Activated CD8-positive, alpha-beta memory T cell treated with anti-CD3 and anti-CD28 coated beads for 24 hours (primary cell): ENCODE measurements at regions not wholly inside any gene's neighbourhood (a gene's known extent, or its start where the extent isn't known, plus 50 kb on each side); places are given as distances from the start of the nearest gene placed in this dataset.

Experiments used
- DNase-seq: peaks from one replicate; pipeline ENCODE4 v3.0.0-alpha.2; 2020

DNA sequence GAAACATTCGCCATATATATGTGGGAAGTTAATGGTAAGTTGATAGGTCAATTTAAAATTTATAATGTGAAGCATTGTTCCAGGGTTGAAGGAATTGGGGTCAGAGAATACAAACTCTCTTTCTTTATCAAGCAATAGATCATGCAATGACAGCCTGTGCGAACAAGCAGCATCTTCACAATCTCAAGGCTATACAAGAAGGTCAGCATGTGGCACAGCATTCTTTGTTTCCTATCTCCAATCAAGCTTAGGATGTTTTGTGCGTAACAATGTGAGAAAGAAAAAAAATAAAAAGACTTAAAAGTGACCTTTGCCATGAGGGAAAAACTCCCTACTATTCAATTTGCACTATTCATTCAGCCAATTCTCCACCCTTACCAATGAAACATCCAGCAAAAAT lies 288.1 kb upstream of the NECTIN3 start:
- DNase-seq: no peak

DNA sequence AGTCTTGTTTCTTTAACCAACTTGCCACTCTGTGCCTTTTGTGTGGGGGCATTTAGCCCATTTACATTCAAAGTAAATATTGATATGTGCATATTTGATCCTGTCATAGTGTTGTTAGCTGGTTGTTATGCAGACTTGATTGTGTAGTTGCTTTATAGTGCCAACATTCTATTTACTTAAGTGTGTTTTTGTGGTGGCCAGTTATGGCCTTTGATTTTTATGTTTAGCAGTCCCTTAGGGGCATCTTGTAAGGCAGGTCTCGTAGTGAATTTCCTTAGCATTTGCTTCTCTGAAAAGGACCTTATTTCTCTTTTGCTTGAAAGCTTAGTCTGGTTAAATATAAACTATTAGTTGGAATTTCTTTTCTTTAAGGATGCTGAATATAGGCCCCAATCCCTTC lies 282.8 kb upstream of the NECTIN3 start:
- DNase-seq: no peak

DNA sequence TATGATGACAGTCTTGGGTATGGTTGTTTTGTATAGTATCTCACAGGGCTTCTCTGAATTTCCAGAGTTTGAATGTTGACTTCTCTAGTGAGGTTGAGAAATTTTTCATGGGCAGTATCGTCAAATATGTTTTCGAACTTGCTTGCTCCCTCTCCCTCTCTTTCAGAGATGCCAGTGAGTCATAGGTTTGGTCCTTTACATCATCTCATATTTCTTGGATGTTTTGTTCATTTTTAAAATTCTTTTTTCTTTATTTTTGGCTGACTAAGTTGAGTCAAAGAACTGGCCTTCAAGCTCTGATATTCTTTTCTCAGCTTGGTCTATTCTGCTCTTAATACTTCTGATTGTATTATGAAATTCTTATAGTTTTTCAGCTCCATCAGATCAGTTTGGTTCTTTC lies 282.3 kb upstream of the NECTIN3 start:
- DNase-seq: no peak

DNA sequence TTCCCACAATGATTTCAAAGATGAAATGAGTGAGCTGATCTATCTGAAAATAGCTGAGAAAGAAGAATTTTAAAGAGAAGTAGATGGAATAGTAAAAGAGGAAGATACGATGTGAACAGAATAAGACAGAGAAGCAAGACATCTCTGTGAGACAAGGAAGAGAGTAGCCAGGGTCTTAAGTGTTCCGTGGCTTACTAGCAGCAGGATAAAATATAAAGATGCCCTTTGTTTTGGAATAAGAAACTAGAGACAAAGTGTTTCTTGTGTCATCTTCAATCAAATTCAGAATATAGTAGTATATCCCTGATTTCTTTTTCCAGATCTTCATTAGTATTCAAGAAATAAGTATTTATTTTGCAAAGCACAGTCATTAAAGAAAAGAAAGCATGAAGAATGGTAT lies 281.0 kb upstream of the NECTIN3 start:
- no peak for DNase-seq

DNA sequence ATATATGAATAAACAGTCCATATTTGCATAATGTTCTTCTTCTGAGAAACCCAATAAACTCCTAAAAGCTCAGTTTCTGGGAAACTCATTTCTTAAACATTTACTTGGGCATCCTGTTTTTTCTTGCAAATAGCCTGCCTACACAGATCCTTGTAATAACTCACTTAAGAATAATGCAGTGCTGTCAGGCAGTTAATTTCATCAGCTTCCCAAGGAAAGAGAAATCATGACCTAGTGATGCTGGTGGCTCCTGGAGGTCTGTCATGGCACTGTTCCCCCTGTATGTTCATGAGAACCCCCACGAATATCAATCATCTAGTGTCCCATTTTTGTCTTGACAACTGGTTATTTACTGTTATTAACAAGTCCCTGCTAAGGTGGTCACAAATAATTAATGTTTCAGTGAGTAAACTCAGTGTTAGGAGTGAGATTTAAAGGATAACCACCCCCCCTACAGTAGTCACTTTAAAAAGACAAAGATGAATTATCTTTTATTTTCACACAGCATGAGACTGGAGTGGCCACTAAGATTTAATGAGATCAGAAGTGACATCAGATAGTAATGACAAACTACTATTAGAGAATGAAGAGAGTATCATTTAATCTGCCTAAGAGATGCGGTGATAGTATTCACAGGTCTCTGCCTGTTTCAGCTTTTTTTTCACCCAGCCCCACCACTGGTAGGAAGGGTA lies 279.5 kb upstream of the NECTIN3 start:
- no peak for DNase-seq

DNA sequence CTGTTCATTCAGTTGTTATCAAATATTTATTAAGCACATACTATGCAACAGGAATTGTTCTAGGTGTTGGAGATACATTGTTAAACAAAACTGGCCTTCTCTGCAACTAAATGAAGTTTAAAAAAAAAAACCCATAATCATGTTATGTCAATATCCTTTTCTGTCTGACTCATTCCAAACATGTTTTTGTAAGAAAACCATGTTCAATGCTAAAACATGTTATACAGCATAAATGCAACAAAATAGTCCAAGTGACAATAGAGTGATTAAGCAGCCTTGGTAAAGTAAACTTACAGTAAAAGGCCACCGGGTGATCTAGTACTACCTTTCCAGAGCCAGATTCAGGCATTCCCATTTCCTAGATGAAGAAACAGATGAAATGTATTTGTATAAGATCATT lies 278.0 kb upstream of the NECTIN3 start:
- no peak for DNase-seq

DNA sequence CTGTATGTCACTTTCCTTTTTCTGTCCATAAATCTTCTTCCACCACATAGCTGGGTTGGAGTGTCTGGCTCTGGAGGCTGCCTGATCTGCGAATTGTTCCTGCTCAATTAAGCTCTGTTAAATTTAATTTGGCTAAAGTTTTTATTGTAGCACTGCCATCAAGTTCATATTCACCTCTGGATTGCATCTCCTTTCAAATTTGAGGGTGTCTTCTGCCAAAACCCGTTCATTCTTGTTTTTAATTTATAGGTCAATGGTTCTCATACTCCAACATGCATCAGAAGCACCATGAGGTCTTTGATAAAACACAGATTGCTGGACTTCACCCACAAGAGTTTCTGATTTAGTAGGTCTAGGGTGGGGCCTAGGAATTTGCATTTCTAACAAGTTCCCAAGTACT lies 276.5 kb upstream of the NECTIN3 start:
- no peak for DNase-seq

DNA sequence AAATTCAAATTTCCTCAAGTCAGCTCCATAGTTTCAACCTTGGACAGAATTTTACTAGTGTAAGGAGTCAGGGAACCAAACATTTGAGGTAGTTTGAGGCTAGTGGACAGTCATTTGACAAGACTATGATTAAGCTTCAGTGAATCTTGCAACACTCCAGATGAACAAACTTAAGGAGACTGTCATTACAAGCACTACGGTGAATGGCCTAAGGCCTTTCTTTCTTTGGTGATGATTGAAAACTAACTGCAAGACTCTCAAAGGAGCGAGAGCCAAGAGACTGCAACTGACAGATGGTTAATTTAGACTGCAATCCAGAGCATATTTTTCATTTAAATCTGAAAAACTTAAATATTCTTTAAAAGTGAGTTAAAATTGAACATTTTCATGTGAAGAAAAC lies 272.3 kb upstream of the NECTIN3 start:
- no peak for DNase-seq

DNA sequence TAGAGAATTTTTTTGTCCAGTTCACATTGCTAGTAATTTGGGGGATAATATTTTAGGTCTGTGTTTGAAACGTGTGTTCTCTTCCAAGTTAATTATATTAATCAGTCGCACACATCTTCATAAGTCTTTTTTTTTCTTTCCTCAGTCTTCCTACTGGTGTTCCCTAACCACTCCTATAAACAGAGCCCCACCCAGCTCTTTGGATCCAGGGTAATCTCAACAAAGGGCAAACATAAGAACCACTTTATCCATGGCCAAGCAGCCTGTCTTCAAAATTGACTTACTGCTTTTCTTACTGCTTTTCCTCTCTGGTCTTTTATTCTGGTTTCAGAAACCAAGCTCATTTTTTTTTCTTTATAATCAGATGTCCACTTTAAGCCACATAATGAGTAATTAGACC lies 266.8 kb upstream of the NECTIN3 start:
- DNase-seq: no peak

DNA sequence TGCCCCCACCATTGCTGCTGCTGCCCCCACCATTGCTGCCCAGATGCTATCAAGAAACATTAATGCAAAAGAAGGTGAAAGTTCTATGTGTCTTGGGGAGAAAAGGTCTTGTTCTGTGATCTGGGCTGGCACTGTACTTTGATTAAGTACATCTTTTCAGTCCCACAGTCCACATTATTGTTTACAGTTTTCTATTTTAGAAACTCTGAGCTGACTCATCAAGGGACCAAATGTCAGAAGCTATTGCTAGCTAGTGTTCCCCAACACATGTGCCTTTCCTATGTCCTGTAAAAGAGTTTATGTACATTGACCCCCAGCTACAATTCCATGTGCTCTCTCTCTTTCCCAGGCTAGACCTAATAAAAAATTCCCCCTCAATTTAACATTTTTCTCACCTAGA lies 264.7 kb upstream of the NECTIN3 start:
- DNase-seq: no peak

DNA sequence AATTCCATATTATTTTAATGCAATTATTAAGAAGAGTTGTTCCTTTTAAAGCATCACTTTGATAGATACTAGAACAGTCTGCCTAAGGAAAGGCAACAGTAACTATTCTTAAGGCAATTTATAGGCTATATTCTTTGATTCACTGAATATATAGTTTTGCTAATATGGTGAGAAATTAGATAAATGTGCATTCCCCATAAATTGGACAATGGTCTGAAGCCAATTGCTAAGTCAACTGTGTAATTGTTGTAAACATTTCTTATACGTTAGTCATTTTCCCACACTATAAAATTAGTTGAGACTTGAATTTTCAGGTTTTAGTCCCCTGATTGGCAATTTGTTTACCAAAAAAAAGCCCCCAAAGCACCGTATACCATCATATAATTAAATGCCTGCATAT lies 263.0 kb upstream of the NECTIN3 start:
- no peak for DNase-seq

DNA sequence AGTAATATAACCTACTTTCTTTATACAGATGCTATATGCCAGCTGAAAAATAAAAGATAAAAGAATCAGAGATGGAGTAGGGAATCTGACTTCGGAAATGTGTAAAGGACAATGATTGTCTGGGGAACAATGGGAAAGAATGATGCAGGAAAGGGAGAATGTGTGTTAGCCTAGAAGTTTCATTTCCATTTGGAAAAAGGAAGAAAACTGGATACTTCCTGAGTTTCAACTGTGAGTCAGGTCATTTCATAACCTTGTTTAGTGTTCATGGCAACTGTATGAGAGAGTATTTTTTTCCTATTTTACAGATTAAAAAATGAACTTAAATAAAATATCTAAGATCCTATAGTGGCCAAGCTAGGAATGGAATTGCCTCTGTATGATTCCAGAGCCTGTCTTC lies 261.3 kb upstream of the NECTIN3 start:
- DNase-seq: no peak

DNA sequence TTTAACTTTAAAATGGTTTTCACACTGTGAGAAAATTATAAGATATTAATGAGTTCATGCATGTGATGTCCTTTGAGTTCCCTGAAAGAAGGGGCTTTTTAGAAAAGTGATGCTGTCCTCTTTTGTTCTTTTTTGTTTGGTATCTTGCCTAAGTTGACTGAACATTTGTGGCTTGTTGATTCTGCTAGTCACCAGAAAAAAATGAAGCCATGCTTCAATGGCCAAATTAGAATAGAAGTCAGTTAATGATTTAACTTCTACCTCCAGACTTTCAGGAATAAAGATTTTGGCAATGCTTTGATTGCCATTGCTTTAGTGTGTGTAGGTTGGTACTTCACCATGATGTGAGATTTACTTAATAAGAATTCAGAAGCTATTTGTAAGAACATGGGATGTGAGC lies 260.6 kb upstream of the NECTIN3 start:
- DNase-seq: no peak

DNA sequence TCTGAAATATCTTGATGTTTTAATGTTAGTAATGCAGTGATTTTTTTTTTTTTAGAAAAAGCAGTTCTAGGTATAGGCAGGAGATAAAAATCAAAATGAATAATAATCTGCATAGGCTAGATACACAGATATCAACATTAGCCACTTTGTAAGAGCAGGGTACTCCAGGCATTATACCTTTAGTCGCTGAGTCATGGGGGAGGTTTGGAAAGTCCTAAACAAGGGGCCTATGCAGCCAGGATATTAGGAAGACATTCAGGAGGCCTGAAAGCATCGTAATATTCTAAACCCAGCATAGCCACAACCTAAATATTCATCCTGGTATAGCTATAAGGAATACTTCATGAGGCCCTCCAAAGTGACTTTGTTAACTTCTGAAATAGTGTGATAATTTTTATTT lies 258.1 kb upstream of the NECTIN3 start:
- DNase-seq: no peak

DNA sequence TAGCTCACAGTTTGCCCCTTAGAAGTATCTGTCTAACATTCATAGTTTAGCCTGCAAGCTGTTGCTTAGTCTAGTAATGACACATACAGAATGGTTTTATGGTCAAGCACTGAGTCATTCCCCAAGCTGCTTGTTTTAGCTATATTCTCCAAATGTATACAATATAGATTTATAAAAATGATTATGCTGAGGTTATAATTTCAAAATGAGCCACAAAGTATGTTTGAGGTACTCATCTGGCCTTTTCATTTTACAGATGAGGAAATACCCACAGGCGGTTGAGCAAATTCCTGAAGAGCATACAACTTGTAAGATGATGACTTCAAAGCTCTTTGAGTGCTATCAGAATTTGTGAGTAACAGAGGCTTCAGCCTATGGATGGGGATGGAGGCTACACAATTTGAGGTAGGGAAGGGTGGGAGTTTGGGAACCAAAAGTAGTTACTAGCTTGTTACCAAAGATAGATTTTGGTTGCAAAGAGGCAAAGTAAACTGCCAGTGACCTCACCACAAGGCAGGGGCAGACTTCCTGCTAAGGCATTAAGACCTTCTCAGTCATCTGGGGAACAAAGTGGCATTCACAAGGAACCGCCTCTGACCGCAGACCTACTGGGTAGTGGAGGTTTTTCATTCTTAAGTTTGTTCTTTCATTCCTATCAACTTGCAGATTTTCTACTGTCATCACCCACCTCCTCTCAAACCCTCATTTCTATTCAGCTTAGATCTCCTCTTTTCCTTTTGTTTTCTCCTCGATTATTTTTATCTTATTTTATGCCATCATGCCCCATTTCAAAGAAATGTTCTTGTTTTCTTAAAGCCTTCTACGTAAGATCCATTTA lies 257.2 kb upstream of the NECTIN3 start:
- peak; percentile 59 for DNase-seq

DNA sequence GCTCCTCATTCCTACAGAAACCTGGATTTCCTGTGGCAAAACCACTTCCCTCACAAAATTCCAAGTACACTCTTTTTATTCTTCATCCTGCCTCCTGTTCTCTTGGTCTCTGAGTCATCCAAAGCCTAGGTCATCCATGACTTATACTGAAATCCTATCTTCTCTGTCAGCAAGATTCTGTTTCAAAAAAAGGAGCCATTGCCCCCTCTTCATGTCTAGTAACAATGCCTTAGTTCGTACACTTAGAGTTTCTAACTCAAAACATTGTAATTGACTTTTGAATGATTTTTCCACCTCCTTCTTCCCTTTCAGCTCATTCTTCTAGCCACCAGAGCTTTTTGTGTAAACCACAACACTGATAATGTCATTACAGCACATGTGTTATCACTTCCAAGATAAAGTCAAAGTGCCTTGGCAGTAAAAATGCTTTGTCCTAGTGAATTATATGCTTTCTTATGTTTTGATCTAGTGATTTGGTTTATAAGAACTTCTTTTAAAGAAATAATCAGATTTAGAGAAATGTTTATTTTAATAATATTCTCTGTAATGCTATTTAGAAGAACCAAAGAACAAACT lies 256.5 kb upstream of the NECTIN3 start:
- DNase-seq: no peak

DNA sequence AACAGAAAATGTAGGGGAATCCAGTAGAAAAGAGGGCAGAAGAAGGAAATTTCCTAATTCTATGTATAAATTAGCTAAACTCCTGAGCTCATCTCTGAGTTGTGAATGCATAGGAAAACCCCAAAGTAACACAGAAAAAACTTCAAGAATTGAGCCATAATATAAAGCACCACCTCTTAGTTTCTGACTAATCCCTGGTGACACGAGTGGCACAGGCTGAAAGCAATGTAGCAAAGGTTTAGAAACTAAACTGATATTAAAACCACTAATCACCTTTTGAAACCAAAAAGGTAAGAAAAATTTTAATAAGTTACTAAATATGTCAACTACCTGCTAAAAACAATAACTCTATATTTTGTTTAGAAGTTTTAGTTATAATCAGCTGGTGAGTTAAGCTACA lies 255.6 kb upstream of the NECTIN3 start:
- no peak for DNase-seq

DNA sequence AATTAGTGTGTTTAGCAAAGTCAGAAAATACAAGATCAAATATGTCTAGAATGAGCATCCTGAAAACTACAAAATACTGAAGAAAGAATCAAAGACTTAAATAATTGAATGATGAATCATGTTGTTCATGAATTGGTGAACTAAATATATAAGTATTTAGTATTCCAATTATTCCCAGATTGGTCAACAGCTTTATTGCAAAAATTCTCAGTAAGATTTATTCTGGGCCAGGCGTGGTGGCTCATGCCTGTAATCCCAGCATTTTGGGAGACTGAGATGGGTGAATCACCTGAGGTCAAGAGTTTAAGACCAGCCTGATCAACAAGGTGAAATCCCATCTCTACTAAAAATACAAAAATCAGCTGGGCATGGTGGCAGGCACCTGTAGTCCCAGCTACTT lies 250.0 kb upstream of the NECTIN3 start:
- no peak for DNase-seq

DNA sequence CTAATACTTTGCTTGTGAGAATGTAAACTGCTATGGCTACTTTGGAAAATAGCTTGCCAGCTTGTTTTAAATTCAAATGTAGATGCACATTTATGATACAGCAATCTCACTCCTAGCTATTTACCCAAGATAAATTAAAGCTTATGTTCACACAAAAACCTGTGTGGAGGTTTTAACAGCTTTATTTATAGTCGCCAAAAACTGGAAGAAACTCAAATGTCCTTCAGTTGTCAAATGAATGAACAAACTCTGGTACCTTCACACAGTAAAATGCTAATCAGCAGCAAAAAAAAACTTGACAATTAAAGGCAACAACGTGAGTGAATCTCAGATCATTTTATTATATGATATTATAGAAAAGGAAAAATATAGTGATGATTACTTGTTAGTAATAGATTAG lies 248.6 kb upstream of the NECTIN3 start:
- DNase-seq: no peak

DNA sequence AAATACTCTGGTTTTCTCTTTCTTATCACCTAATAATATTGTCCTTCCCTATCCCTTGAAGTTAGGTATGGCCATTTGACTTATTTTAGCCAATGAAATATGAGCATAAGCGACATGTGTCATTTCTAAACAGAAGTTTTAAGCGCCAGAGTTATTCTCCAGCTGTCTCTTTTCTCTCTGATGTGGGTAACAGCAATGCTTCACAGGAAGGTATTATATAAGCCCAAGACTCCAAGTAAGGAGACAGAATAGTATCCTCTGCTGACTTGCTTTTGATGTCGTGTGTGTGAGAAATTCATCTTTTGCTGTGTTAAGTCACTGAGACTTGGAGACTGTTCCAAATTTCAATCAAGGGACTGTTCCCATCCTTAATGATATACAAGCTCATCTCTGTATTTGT lies 224.6 kb upstream of the NECTIN3 start:
- DNase-seq: no peak

DNA sequence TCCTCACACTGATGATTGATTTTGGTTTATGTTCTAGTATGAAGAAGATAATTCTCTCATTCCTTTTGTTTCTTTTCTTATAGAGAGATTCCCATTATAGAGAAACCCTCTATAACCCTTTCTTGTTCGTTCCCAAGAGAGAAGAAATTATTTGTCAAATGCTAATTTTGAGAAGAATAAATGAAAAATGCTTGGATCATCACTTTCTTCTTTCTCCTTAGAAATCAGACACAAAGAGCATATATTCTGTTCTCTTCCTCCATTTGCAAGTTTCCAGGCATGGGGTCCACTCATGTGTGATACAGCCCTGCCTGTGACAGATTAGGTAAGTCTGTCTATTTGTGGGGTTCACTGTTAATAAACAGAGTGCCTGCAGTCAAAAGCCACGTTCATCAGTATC lies 222.6 kb upstream of the NECTIN3 start:
- no peak for DNase-seq

DNA sequence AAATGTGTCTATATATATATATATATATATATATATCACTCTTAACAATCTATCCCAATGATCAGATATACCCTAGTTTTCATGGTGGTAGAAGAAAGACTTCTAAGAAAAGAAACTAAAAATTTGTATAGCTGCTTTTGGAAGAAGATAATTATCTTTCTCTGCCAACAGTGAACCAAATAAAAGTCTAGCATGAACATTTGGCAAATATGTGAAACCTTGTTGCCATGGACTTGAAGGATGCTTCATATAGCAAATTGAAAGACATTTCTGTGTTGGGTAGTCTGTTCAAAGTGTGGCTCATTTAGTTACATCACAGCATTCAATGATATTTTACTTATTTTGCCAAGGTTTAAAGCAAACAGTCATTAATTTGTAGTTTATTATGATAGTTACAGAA lies 219.9 kb upstream of the NECTIN3 start:
- DNase-seq: no peak

DNA sequence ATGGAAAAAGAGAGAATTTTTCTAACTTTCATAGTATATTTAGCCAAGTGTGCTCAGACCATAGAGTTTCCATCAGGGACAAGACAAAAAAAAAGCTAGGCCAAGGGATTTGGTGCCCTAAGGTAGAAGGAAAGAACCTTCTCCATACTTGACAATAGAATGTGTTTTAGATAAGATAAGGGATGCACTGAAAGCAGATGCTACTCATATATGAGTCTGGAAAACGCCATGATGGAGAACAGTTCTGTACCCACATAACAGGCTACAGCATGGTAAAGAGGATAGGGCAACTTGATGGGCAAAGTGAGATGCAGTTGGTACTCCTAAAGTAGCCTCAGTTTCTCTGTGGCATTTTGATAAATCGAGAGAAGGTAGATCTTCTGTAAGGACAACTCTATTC lies 216.4 kb upstream of the NECTIN3 start:
- no peak for DNase-seq

DNA sequence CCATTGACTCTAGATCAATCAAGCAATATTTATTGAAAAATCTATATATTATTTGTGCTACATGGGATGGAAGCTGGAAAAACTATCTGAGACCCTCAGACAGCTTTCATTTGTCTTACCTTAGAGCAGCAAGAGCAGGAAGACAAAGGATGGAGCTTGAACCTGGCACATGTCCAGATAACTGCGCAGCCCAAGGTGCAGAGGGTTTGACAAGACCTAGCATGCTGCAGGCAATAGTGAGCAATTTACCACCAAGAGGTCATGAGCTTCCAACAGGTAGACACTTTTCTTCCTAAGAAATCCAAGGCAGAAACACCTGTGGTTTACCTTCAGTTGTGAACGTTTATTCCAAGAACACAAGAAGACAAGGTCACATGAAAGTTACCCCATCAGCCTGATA lies 214.7 kb upstream of the NECTIN3 start:
- no peak for DNase-seq

DNA sequence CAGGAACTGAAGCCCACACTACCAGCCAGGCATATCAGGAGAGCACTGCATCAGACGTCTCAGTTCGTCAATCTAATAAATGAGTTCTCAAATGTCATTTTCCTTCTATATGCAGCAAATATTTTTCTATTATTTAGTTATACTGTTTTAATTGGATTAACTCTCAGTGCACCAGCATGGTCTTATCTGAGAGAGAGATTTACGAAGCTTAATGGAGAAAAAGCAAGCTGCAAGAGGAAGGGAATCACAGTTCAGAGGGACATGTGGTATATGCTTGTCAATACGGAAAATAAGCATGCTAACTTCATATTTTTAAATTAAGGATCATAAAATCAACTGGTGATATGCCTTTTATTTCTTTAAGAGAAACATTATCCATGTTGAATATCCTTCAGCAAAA lies 213.1 kb upstream of the NECTIN3 start:
- no peak for DNase-seq
